NT2/D1 (cell line): ENCODE measurements at regions not wholly inside any gene's neighbourhood (a gene's known extent, or its start where the extent isn't known, plus 50 kb on each side); places are given as distances from the start of the nearest gene placed in this dataset.

Experiments used
- SUZ12 ChIP-seq: IDR thresholded peaks from 2 replicates; pipeline ENCODE4 v1.6.1; 2011; ENCODE audit not compliant: insufficient read length, insufficient read depth; ENCODE audit errors: extremely low read depth
- YY1 ChIP-seq: IDR thresholded peaks from 2 replicates; pipeline ENCODE4 v1.6.1; 2011; ENCODE audit not compliant: insufficient read length, insufficient read depth
- ZNF274 ChIP-seq: IDR thresholded peaks from 2 replicates; pipeline ENCODE4 v1.6.1; 2011; ENCODE audit warnings: mild to moderate bottlenecking, low read depth, low read length

GRCh38 chr10:130971123-130971435 lies 340.4 kb downstream of the TCERG1L start:
- TF ChIP-seq YY1 (no peak), SUZ12 (no peak), ZNF274 (no peak)
